Gastroesophageal sphincter (tissue), 3 donors: ENCODE measurements at regions not wholly inside any gene's neighbourhood (a gene's known extent, or its start where the extent isn't known, plus 50 kb on each side); places are given as distances from the start of the nearest gene placed in this dataset.

Source experiments
- POLR2A ChIP-seq, 2 donors: fragments of 450-650 bp; IDR thresholded peaks; one replicate each; pipeline ENCODE4 v1.6.1; 2017; ENCODE audit warnings: antibody characterized with exemption in 2 of 2, mild to moderate bottlenecking in 2 of 2, moderate library complexity in 1 of 2
- TF ChIP-seq, protein P1 (sequence below), 4 experiments: fragments of 200-600 bp in 2 of 4; fragments of 450-650 bp in 2 of 4; sonication (generic) in 1 of 4; IDR thresholded peaks; one replicate each; pipeline ENCODE4 v1.5.1; 2017 to 2019; ENCODE audit warnings: antibody characterized with exemption in 4 of 4, mild to moderate bottlenecking in 2 of 4, moderate library complexity in 2 of 4

DNA sequence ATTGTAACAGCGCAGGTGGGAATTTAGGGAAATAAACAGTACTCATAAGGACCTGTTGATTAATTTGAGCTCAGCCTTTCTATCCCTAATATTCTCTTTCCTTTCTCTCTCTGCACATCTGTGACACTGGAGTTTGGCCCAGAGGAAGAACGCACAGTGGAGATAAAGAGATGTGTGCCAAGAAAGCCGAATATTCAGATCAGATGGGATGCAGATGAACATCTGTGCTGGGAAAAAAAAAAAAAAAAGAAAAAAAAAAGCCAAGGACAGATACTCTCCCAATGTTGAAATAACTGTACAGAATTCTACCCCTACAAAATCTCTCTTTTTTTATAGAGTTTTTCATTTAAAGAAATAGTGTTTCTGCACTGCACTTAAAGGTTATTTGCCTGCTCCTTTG lies 485.4 kb downstream of the KCNJ2 start:
- TF ChIP-seq, protein P1, sequence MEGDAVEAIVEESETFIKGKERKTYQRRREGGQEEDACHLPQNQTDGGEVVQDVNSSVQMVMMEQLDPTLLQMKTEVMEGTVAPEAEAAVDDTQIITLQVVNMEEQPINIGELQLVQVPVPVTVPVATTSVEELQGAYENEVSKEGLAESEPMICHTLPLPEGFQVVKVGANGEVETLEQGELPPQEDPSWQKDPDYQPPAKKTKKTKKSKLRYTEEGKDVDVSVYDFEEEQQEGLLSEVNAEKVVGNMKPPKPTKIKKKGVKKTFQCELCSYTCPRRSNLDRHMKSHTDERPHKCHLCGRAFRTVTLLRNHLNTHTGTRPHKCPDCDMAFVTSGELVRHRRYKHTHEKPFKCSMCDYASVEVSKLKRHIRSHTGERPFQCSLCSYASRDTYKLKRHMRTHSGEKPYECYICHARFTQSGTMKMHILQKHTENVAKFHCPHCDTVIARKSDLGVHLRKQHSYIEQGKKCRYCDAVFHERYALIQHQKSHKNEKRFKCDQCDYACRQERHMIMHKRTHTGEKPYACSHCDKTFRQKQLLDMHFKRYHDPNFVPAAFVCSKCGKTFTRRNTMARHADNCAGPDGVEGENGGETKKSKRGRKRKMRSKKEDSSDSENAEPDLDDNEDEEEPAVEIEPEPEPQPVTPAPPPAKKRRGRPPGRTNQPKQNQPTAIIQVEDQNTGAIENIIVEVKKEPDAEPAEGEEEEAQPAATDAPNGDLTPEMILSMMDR (IDR thresholded peaks at IDR 0.05), result no peak
- TF ChIP-seq POLR2A (IDR thresholded peaks at IDR 0.05), result no peak
